HEK293 (cell line): ENCODE measurements at regions not wholly inside any gene's neighbourhood (a gene's known extent, or its start where the extent isn't known, plus 50 kb on each side); places are given as distances from the start of the nearest gene placed in this dataset.
"Not testable (repeated sequence)": the region's sequence is repeated elsewhere in the genome, so short reads cannot be mapped to it uniquely, and the experiment has no call there.

ENCODE experiments used
- BCL6B ChIP-seq: fragments of 450-650 bp; formaldehyde crosslinking; IDR thresholded peaks from 2 replicates; pipeline ENCODE4 v1.5.1; 2017; ENCODE audit warnings: missing biosample characterization, missing genetic modification characterization
- CTCF ChIP-seq: fragments of 450-650 bp; formaldehyde crosslinking; IDR thresholded peaks from 2 replicates; pipeline ENCODE4 v1.5.1; 2016; ENCODE audit warnings: missing biosample characterization, missing genetic modification characterization
- ZNF335 ChIP-seq: fragments of 450-650 bp; formaldehyde crosslinking; conservative IDR thresholded peaks from 2 replicates; pipeline ENCODE4 v1.5.1; 2016; ENCODE audit warnings: missing biosample characterization, missing genetic modification characterization
- ZNF610 ChIP-seq: fragments of 450-650 bp; formaldehyde crosslinking; IDR thresholded peaks from 2 replicates; pipeline ENCODE4 v1.5.1; 2016; ENCODE audit warnings: missing biosample characterization, missing genetic modification characterization, borderline replicate concordance
- ZNF76 ChIP-seq: fragments of 450-650 bp; formaldehyde crosslinking; IDR thresholded peaks from 2 replicates; pipeline ENCODE4; 2016; ENCODE audit warnings: low read depth, missing biosample characterization, missing genetic modification characterization, borderline replicate concordance
- ZNF843 ChIP-seq: fragments of 450-650 bp; formaldehyde crosslinking; IDR thresholded peaks from 2 replicates; pipeline ENCODE4 v1.5.1; 2016; ENCODE audit warnings: missing biosample characterization, missing genetic modification characterization
- TF ChIP-seq, protein P1 (sequence below): fragments of 450-650 bp; formaldehyde crosslinking; IDR thresholded peaks from 2 replicates; pipeline ENCODE4 v1.5.1; 2017; ENCODE audit warnings: missing biosample characterization, mild to moderate bottlenecking, missing genetic modification characterization, moderate library complexity
- TF ChIP-seq, protein P2 (sequence below): fragments of 450-650 bp; formaldehyde crosslinking; IDR thresholded peaks from 2 replicates; pipeline ENCODE4 v1.5.1; 2016; ENCODE audit warnings: missing biosample characterization, missing genetic modification characterization

DNA sequence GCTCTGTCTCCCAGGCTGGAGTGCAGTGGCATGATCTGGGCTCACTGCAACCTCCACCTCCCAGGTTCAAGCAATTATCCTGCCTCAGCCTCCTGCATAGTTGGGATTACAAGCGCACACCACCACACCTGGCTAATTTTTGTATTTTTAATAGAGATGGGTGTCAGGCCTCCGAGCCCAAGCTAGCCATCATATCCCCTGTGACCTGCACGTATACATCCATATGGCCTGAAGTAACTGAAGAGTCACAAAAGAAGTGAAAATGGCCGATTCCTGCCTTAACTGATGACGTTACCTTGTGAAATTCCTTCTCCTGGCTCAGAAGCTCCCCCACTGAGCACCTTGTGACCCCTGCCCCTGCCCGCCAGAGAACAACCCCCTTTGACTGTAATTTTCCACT is 109.6 kb upstream of the CLINT1 start:
- TF ChIP-seq ZNF76 (tag by site-specific recombination); BCL6B; ZNF843 (tag by site-specific recombination); CTCF (tag by site-specific recombination); ZNF335; ZNF610 (tag by site-specific recombination): not testable (repeated sequence)
- TF ChIP-seq, protein P1, sequence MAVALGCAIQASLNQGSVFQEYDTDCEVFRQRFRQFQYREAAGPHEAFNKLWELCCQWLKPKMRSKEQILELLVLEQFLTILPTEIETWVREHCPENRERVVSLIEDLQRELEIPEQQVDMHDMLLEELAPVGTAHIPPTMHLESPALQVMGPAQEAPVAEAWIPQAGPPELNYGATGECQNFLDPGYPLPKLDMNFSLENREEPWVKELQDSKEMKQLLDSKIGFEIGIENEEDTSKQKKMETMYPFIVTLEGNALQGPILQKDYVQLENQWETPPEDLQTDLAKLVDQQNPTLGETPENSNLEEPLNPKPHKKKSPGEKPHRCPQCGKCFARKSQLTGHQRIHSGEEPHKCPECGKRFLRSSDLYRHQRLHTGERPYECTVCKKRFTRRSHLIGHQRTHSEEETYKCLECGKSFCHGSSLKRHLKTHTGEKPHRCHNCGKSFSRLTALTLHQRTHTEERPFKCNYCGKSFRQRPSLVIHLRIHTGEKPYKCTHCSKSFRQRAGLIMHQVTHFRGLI (tag by site-specific recombination): not testable (repeated sequence)
- TF ChIP-seq, protein P2, sequence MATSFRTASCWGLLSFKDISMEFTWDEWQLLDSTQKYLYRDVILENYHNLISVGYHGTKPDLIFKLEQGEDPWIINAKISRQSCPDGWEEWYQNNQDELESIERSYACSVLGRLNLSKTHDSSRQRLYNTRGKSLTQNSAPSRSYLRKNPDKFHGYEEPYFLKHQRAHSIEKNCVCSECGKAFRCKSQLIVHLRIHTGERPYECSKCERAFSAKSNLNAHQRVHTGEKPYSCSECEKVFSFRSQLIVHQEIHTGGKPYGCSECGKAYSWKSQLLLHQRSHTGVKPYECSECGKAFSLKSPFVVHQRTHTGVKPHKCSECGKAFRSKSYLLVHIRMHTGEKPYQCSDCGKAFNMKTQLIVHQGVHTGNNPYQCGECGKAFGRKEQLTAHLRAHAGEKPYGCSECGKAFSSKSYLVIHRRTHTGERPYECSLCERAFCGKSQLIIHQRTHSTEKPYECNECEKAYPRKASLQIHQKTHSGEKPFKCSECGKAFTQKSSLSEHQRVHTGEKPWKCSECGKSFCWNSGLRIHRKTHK (tag by site-specific recombination): not testable (repeated sequence)
